ENCODE measurements at regions not wholly inside any gene's neighbourhood (a gene's known extent, or its start where the extent isn't known, plus 50 kb on each side); places are given as distances from the start of the nearest gene placed in this dataset.

DNA sequence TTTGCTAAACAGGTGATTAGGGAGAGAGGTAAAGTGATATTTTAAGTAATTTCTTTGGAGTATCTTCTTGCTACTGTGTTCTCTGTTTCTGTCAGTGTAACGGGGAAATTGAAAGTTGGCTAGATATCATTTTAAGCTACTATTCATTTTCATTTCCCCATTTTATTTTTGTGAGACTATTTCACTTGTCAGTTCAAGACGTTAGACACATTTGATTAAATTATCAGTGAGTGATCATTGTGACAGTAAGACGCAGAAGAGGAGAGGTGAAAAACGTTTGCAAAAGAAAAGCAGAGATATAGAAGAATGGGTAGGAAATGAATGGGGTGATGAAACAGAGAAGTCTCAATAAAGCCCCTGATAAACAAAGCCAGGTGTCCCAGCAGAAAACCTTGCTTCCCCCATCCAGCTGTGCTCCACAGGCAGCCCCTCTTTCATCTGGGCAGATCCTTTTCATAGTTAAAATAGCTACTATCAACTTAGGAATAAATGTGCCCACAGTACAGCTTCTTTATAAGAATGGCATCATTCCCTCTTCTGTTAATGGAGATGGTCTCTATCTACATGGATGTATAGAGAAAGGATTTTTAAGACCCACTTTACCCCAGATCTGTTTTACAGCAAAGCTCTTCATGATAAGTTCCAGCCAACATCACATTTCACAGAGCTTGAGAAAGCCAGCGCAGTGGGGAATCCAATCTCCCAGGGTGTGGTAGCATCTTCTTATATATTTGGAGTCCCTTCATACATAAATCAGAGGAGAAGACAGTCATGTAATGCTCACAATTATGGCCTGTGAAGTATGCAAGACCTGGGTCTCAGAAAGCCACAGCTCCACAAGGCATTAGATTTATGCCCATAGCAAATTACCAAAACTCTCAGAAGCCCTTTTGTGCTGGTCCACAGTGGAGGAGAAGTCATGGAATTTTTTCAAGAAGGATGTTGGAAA is 138.1 kb upstream of the ITGB1 start:
- H4K20me1 ChIP-seq (replicated peaks; ENCODE audit: control insufficient read depth, extremely low read depth, insufficient read depth, low read length): no peaks in the 10 kb centered on the region
- H3K4me2 ChIP-seq (ENCODE audit: insufficient read depth, low read length): no peak overlapping the region
- ChIA-PET POLR2A (no interaction called here), CTCF (interaction anchor here (1.0 to 1.8 kb wide), 3 partner anchors 11 to 20 kb away, joined by 3 to 9 read pairs (median 3); no protein-coding TSS in a partner anchor)
- H3K36me3 ChIP-seq (ENCODE audit: control insufficient read depth in 2 of 2, extremely low read depth in 1 of 2, insufficient read depth in 2 of 2, low read length in 2 of 2): no peaks in the 10 kb centered on the region
- H3K9me1 ChIP-seq (replicated peaks; ENCODE audit: control insufficient read depth, extremely low read depth, insufficient read depth, low read length): no peaks in the 10 kb centered on the region
- no peaks in the 10 kb centered on the region for H3K27me3 ChIP-seq (ENCODE audit: control insufficient read depth in 2 of 2, insufficient read depth in 2 of 2, low read length in 2 of 2)
- TF ChIP-seq, protein P1, sequence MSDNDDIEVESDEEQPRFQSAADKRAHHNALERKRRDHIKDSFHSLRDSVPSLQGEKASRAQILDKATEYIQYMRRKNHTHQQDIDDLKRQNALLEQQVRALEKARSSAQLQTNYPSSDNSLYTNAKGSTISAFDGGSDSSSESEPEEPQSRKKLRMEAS (IDR thresholded peaks at IDR 0.05; ENCODE audit: insufficient read depth, insufficient read length): no peak
- TF ChIP-seq JUN (IDR thresholded peaks at IDR 0.05; ENCODE audit: borderline replicate concordance, insufficient read depth, insufficient read length, low read depth) (no peak), FOS (IDR thresholded peaks at IDR 0.05; ENCODE audit: borderline replicate concordance, insufficient read depth, low read length) (no peak), POLR2A (IDR thresholded peaks at IDR 0.05; ENCODE audit: low read depth, low read length) (no peak), POLR2AphosphoS5 (IDR thresholded peaks at IDR 0.05; ENCODE audit: insufficient read depth, low read depth, low read length) (no peak), MYC (IDR thresholded peaks at IDR 0.05; ENCODE audit: low read depth, low read length) (no peak), GATA2 (IDR thresholded peaks at IDR 0.05; ENCODE audit: insufficient read depth, insufficient read length, low read depth, low read length) (no peak)
- TF ChIP-seq, protein P2, sequence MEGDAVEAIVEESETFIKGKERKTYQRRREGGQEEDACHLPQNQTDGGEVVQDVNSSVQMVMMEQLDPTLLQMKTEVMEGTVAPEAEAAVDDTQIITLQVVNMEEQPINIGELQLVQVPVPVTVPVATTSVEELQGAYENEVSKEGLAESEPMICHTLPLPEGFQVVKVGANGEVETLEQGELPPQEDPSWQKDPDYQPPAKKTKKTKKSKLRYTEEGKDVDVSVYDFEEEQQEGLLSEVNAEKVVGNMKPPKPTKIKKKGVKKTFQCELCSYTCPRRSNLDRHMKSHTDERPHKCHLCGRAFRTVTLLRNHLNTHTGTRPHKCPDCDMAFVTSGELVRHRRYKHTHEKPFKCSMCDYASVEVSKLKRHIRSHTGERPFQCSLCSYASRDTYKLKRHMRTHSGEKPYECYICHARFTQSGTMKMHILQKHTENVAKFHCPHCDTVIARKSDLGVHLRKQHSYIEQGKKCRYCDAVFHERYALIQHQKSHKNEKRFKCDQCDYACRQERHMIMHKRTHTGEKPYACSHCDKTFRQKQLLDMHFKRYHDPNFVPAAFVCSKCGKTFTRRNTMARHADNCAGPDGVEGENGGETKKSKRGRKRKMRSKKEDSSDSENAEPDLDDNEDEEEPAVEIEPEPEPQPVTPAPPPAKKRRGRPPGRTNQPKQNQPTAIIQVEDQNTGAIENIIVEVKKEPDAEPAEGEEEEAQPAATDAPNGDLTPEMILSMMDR (IDR thresholded peaks at IDR 0.05; ENCODE audit: extremely low read depth in 1 of 2, insufficient read depth in 1 of 2, low read depth in 1 of 2, low read length in 2 of 2): no peak
- BruUV-seq (replicated peaks): no TSS peak
- DNase-seq (ENCODE audit: low read depth, low spot score) (no peak), FAIRE-seq (no peak)
- H3K27ac ChIP-seq (ENCODE audit: insufficient read depth, low read depth, low read length): no peak overlapping the region
- no peaks in the 10 kb centered on the region for H3K9me3 ChIP-seq (replicated peaks; ENCODE audit: control insufficient read depth, insufficient read depth, low read length)
- no peak overlapping the region for H3K9ac ChIP-seq (replicated peaks; ENCODE audit: extremely low read depth, insufficient read depth, low read length)
- no peaks in the 10 kb centered on the region for H3K79me2 ChIP-seq (ENCODE audit: control insufficient read depth, insufficient read depth, low read length)
- dilution Hi-C loops (cut with MboI; ENCODE audit: extremely low pct_ligation_motif_present, low sequenced_read_pairs) (no loop called here), intact Hi-C loops (cut with micrococcal nuclease) (no loop called here)
- no peak overlapping the region for H3K4me3 ChIP-seq (replicated peaks in 1 of 3; ENCODE audit: insufficient read depth in 1 of 3, low read depth in 1 of 3, low read length in 3 of 3)
- no peaks in the 10 kb centered on the region for H3K4me1 ChIP-seq (ENCODE audit: control insufficient read depth, extremely low read depth, insufficient read depth, low read length)
- no peak overlapping the region for H2AFZ ChIP-seq (ENCODE audit: low read depth, low read length)

Measured in endothelial cell of umbilical vein (primary cell).